Upper lobe of left lung (tissue), 6 donors: ENCODE measurements at regions not wholly inside any gene's neighbourhood (a gene's known extent, or its start where the extent isn't known, plus 50 kb on each side); places are given as distances from the start of the nearest gene placed in this dataset.

Source experiments
- ATAC-seq, 2 donors: fragments of 200-7000 bp; cut with Tn5 transposase; one replicate each; pipeline ENCODE4 v1.9.1; 2022; ENCODE audit warnings: mild to moderate bottlenecking in 2 of 2, moderate library complexity in 2 of 2; ENCODE audit not compliant: low FRiP score in 2 of 2
- DNase-seq, 2 donors: peaks; one replicate each; pipeline ENCODE4 v3.0.0-alpha.2; 2019 to 2020
- H3K27ac ChIP-seq, 4 donors: fragments of 200-600 bp; sonication (generic); one replicate each; pipeline ENCODE4 v1.5.1; 2016 to 2019
- H3K27me3 ChIP-seq, 4 donors: fragments of 200-600 bp; sonication (generic); one replicate each; pipeline ENCODE4 v1.5.1; 2017 to 2019
- H3K36me3 ChIP-seq, 4 donors: fragments of 200-600 bp; sonication (generic); one replicate each; pipeline ENCODE4 v1.5.1; 2016 to 2019
- H3K4me1 ChIP-seq, 4 donors: fragments of 200-600 bp; sonication (generic); one replicate each; pipeline ENCODE4 v1.5.1; 2018 to 2019
- H3K4me3 ChIP-seq, 4 donors: fragments of 200-600 bp; sonication (generic); one replicate each; pipeline ENCODE4 v1.5.1; 2017 to 2019; ENCODE audit warnings: mild to moderate bottlenecking in 2 of 4, moderate library complexity in 1 of 4
- H3K9me3 ChIP-seq, 4 donors: fragments of 200-600 bp; sonication (generic); one replicate each; pipeline ENCODE4 v1.5.1; 2018 to 2019
- EP300 ChIP-seq, 4 donors: sonication (generic); formaldehyde crosslinking; IDR thresholded peaks; one replicate each; pipeline ENCODE4 v1.5.1; 2017; ENCODE audit warnings: antibody characterized with exemption in 4 of 4, control low read depth in 2 of 4
- POLR2A ChIP-seq, 4 donors: fragments of 450-650 bp; IDR thresholded peaks; one replicate each; pipeline ENCODE4 v1.5.1; 2016 to 2017; ENCODE audit warnings: antibody characterized with exemption in 4 of 4, mild to moderate bottlenecking in 2 of 4
- POLR2AphosphoS5 ChIP-seq, 2 donors: sonication (generic); formaldehyde crosslinking; IDR thresholded peaks; one replicate each; pipeline ENCODE4 v1.5.1; 2017; ENCODE audit warnings: antibody characterized with exemption in 2 of 2
- WGBS, 2 donors: methylation state at CpG; one replicate each; pipeline ENCODE4 v1.1.5; 2017 to 2018; 5-methylcytosine and 5-hydroxymethylcytosine counted together
- TF ChIP-seq, protein P1 (sequence below), 6 experiments: fragments of 450-650 bp in 4 of 6; fragments of 200-600 bp in 2 of 6; sonication (generic) in 2 of 6; IDR thresholded peaks; one replicate each; pipeline ENCODE4 v1.5.1; 2016 to 2019; ENCODE audit warnings: antibody characterized with exemption in 6 of 6
- donor health status: DM: no; HTN: no; CAD: no; lungs with moderate emphysema.
- donor health status: DM: no; HTN: yes; CAD: no; lungs with severe emphysema.

DNA sequence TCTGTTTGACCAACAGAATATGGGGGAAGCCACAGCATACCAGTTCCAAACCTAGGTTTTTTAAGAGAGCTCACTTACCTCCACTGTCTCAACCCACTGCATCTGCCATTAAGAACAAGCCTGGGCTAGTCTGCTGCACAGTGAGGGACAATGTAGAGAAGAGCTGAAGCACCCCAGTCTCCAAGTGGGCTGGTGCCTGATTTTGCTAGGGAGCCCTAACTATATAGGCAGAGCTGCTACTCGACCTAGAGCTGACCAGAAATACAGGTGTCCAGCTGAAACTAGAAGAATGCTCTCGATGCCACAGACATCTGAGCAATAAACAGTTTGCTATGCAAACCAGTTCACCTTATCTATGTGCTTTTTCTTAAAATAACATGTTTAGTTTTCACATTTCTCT, 106.9 kb upstream of the BET1 start:
- no peak overlapping the region for H3K4me3 ChIP-seq
- no peak for TF ChIP-seq POLR2AphosphoS5 (IDR thresholded peaks at IDR 0.05)
- TF ChIP-seq POLR2A (IDR thresholded peaks at IDR 0.05), result no peak
- TF ChIP-seq, protein P1, sequence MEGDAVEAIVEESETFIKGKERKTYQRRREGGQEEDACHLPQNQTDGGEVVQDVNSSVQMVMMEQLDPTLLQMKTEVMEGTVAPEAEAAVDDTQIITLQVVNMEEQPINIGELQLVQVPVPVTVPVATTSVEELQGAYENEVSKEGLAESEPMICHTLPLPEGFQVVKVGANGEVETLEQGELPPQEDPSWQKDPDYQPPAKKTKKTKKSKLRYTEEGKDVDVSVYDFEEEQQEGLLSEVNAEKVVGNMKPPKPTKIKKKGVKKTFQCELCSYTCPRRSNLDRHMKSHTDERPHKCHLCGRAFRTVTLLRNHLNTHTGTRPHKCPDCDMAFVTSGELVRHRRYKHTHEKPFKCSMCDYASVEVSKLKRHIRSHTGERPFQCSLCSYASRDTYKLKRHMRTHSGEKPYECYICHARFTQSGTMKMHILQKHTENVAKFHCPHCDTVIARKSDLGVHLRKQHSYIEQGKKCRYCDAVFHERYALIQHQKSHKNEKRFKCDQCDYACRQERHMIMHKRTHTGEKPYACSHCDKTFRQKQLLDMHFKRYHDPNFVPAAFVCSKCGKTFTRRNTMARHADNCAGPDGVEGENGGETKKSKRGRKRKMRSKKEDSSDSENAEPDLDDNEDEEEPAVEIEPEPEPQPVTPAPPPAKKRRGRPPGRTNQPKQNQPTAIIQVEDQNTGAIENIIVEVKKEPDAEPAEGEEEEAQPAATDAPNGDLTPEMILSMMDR (IDR thresholded peaks at IDR 0.05), result no peak
- TF ChIP-seq EP300 (IDR thresholded peaks at IDR 0.05), result no peak
- H3K9me3 ChIP-seq, result no peaks in the 10 kb centered on the region
- DNase-seq (no peak), ATAC-seq (no peak)
- H3K27me3 ChIP-seq, result no peaks in the 10 kb centered on the region
- no peak overlapping the region for H3K27ac ChIP-seq
- 72 to 89% methylated on average over 2 of the region's 2 CpGs for WGBS, 2 donors
- H3K36me3 ChIP-seq, result no peaks in the 10 kb centered on the region
- H3K4me1 ChIP-seq, result no peaks in the 10 kb centered on the region

DNA sequence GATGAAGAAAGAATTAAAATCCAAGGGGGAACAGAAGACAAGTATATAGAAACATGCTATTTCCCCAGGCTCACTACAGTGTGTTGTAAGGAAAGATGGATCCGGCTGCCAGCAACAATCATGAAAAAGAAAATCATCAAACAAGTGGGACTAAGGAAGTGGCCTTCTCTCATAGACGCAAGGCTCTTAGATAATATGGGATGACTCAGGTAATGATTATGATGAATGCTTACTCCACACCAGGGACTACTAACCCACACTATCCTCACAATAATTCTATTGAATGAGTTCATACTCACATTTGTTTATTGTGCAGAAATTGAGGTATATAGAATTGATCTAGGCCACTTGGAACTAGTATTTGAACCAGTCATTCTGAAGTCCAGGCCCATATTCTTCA, 111.2 kb upstream of the BET1 start:
- no peak for DNase-seq
- WGBS, 2 donors, result 91 to 96% methylated on average over 2 of the region's 2 CpGs
- no peak for ATAC-seq
- Histone ChIP-seq H3K36me3 (no peaks in the 10 kb centered on the region), H3K4me1 (no peaks in the 10 kb centered on the region), H3K9me3 (no peaks in the 10 kb centered on the region), H3K4me3 (no peak overlapping the region), H3K27me3 (no peaks in the 10 kb centered on the region), H3K27ac (no peak overlapping the region)
- no peak for TF ChIP-seq EP300 (IDR thresholded peaks at IDR 0.05)
- no peak for TF ChIP-seq POLR2AphosphoS5 (IDR thresholded peaks at IDR 0.05)
- no peak for TF ChIP-seq POLR2A (IDR thresholded peaks at IDR 0.05)
- TF ChIP-seq, protein P1 (IDR thresholded peaks at IDR 0.05), result no peak

- 64 to 65% methylated on average over 1 of the region's 1 CpG for WGBS, 2 donors
- H3K9me3 ChIP-seq, result no peaks in the 10 kb centered on the region
- H3K4me3 ChIP-seq, result no peak overlapping the region
- H3K27ac ChIP-seq, result no peak overlapping the region
- TF ChIP-seq EP300 (IDR thresholded peaks at IDR 0.05), result no peak
- TF ChIP-seq POLR2AphosphoS5 (IDR thresholded peaks at IDR 0.05), result no peak
- no peak for TF ChIP-seq POLR2A (IDR thresholded peaks at IDR 0.05)
- TF ChIP-seq, protein P1 (IDR thresholded peaks at IDR 0.05), result no peak
- H3K27me3 ChIP-seq, result no peaks in the 10 kb centered on the region
- DNase-seq (no peak), ATAC-seq (no peak)
- no peaks in the 10 kb centered on the region for H3K36me3 ChIP-seq
- no peaks in the 10 kb centered on the region for H3K4me1 ChIP-seq
These were observed 119.0 kb upstream of the BET1 start for GRCh38 chr7:94123136-94123535.

GRCh38 chr7:94127026-94127425, 122.9 kb upstream of the BET1 start:
- TF ChIP-seq, protein P1 (IDR thresholded peaks at IDR 0.05), result no peak
- no peak for TF ChIP-seq POLR2A (IDR thresholded peaks at IDR 0.05)
- no peak for TF ChIP-seq POLR2AphosphoS5 (IDR thresholded peaks at IDR 0.05)
- Histone ChIP-seq H3K4me3 (no peak overlapping the region), H3K4me1 (no peaks in the 10 kb centered on the region), H3K27ac (no peak overlapping the region), H3K9me3 (no peaks in the 10 kb centered on the region), H3K36me3 (no peaks in the 10 kb centered on the region), H3K27me3 (no peaks in the 10 kb centered on the region)
- DNase-seq, result no peak
- no peak for ATAC-seq

- H3K27ac ChIP-seq, result no peak overlapping the region
- DNase-seq (no peak), ATAC-seq (no peak)
- H3K27me3 ChIP-seq, result no peaks in the 10 kb centered on the region
- no peak overlapping the region for H3K4me3 ChIP-seq
- H3K9me3 ChIP-seq, result no peaks in the 10 kb centered on the region
- no peaks in the 10 kb centered on the region for H3K4me1 ChIP-seq
- H3K36me3 ChIP-seq, result no peaks in the 10 kb centered on the region
- no peak for TF ChIP-seq POLR2AphosphoS5 (IDR thresholded peaks at IDR 0.05)
- TF ChIP-seq EP300 (IDR thresholded peaks at IDR 0.05), result no peak
- TF ChIP-seq, protein P1 (IDR thresholded peaks at IDR 0.05), result no peak
- TF ChIP-seq POLR2A (IDR thresholded peaks at IDR 0.05), result no peak
- WGBS, 2 donors, result 83% methylated on average over 2 of the region's 2 CpGs
These were observed 123.9 kb upstream of the BET1 start for GRCh38 chr7:94128072-94128471.
